ENCODE measurements at regions not wholly inside any gene's neighbourhood (a gene's known extent, or its start where the extent isn't known, plus 50 kb on each side); places are given as distances from the start of the nearest gene placed in this dataset.

DNA sequence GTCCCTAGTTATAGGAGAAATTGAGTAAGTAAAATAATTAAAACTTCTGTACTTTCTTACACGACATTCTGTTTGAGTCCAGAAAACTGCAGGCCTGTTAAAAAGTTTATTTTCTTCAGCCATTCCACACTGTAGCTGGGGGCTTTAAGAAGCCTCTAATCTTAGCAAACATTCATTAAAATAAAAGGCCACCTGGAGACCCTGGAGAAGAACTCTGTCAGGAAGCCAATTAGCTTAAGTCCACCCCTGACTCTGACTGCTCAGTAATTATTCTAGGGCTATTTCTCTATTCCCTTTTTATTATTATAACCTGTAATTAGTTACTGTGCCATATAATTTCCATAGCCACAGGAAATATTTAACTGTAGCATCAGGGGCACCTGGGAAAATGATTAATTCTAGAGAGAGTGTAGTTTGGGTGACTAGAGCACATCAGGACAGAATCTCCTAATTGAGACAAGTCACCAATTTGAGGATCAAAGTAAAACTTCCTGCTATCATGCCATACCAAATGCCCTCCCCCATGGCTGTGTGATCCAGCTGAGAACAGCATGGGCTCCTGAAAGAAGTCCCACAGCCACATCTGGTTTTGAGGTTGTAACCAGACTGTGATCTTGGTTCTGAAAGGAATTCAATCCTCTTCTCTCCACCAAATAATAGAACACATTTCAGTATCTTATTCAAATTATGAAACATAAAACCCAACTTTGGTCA is 1302.3 kb downstream of the XPNPEP1 start:
- H3K9me1 ChIP-seq (ENCODE audit: insufficient read depth, low read length) = no peaks in the 10 kb centered on the region
- ChIA-PET POLR2A (ENCODE audit: unreplicated experiment) (no interaction called here), CTCF (no interaction called here)
- H2AK5ac ChIP-seq (ENCODE audit: low read depth, low read length) = no peak overlapping the region
- no peaks in the 10 kb centered on the region for H3K4me1 ChIP-seq (ENCODE audit: control insufficient read depth, insufficient read depth, low read length)
- H4K5ac ChIP-seq (ENCODE audit: low read depth, low read length) = no peak overlapping the region
- TF ChIP-seq SMC3 (IDR thresholded peaks at IDR 0.05; ENCODE audit: low read depth, low read length) (no peak), USF2 (IDR thresholded peaks at IDR 0.05; ENCODE audit: low read depth, low read length) (no peak), RCOR1 (IDR thresholded peaks at IDR 0.05; ENCODE audit: insufficient replicate concordance, low read length) (no peak), NFE2L2 (IDR thresholded peaks at IDR 0.05; ENCODE audit: low read depth, low read length) (no peak), CHD1 (IDR thresholded peaks at IDR 0.05; ENCODE audit: low read depth, low read length) (no peak), POLR2A (IDR thresholded peaks at IDR 0.05; ENCODE audit: low read depth, low read length) (no peak), MAFK (IDR thresholded peaks at IDR 0.05; ENCODE audit: low read depth, low read length) (no peak), BHLHE40 (IDR thresholded peaks at IDR 0.05; ENCODE audit: low read depth, low read length) (no peak), MXI1 (IDR thresholded peaks at IDR 0.05; ENCODE audit: borderline replicate concordance, low read depth, low read length) (no peak), RFX5 (IDR thresholded peaks at IDR 0.05; ENCODE audit: low read depth, low read length) (no peak)
- 0 out of 2 replicates have a peak, but pooled peaks cover 2% of the 10 kb centered on the region for H3K9me3 ChIP-seq (ENCODE audit: control insufficient read depth, insufficient read depth, low read length)
- no peak overlapping the region for H2BK15ac ChIP-seq (ENCODE audit: low read depth, low read length)
- dilution Hi-C loops (cut with HindIII; ENCODE audit: low sequenced_read_pairs, unreplicated experiment) = no loop called here
- H3K36me3 ChIP-seq (ENCODE audit: control insufficient read depth, insufficient read depth, low read length) = no peaks in the 10 kb centered on the region
- no peak overlapping the region for H3K4me2 ChIP-seq (ENCODE audit: low read depth, low read length)
- no peak overlapping the region for H2AFZ ChIP-seq (replicated peaks; ENCODE audit: low read length, poor library complexity)
- H4K8ac ChIP-seq (ENCODE audit: low read depth in 2 of 2, low read length in 2 of 2) = no peak overlapping the region
- H2BK20ac ChIP-seq (ENCODE audit: low read depth, low read length) = no peak overlapping the region
- H3K4me3 ChIP-seq (ENCODE audit: insufficient read depth, low read depth, low read length) = no peak overlapping the region
- no peaks in the 10 kb centered on the region for H4K20me1 ChIP-seq (ENCODE audit: insufficient read depth, low read length)
- no TSS peak for BruUV-seq (replicated peaks)
- H3K79me1 ChIP-seq (ENCODE audit: low read depth in 1 of 2, low read length in 2 of 2) = no peaks in the 10 kb centered on the region
- in situ Hi-C loops (cut with MboI; ENCODE audit: low sequenced_read_pairs) = no loop called here
- ATAC-seq (ENCODE audit: low read depth) (no peak), DNase-seq (no peak)
- H2BK120ac ChIP-seq (ENCODE audit: low read depth, low read length) = no peak overlapping the region
- no CpG with 5 or more reads among the region's 1 CpG for WGBS, 2 experiments (ENCODE audit: extremely low coverage in 2 of 2, insufficient read length in 1 of 2)
- no peak overlapping the region for H2BK5ac ChIP-seq (ENCODE audit: low read depth, low read length, poor library complexity, severe bottlenecking)
- no peaks in the 10 kb centered on the region for H3K27me3 ChIP-seq (ENCODE audit: control insufficient read depth, insufficient read depth, low read length)
- no peak overlapping the region for H3K56ac ChIP-seq (ENCODE audit: extremely low read depth, insufficient read depth, low read length)
- intact Hi-C loops (cut with micrococcal nuclease) = no loop called here
- no peak overlapping the region for H3K14ac ChIP-seq (replicated peaks; ENCODE audit: low read depth, low read length)
- no peak overlapping the region for H3K23ac ChIP-seq (ENCODE audit: low read depth, low read length)
- H3K27ac ChIP-seq (ENCODE audit: insufficient read depth, low read length) = no peak overlapping the region
- H4K91ac ChIP-seq (ENCODE audit: insufficient read depth, low read depth, low read length) = no peak overlapping the region
- H3K18ac ChIP-seq (ENCODE audit: low read depth, low read length) = no peak overlapping the region
- H3K4ac ChIP-seq (ENCODE audit: low read depth, low read length) = no peak overlapping the region
- H2AK9ac ChIP-seq (replicated peaks; ENCODE audit: low read depth, low read length, poor library complexity) = no peak overlapping the region
- no peak overlapping the region for H3K9ac ChIP-seq (ENCODE audit: low read depth, low read length)

All from IMR-90 (cell line).